H1 (cell line): ENCODE measurements at regions not wholly inside any gene's neighbourhood (a gene's known extent, or its start where the extent isn't known, plus 50 kb on each side); places are given as distances from the start of the nearest gene placed in this dataset.

ENCODE experiments used
- CTCF ChIA-PET: fragments of 300-600 bp; sonication (Branson Sonifier 250); formaldehyde crosslinking; loops from one replicate; lab custom pipeline; 2021; ENCODE audit not compliant: partially characterized antibody; lab: Charles Lee
- POLR2A ChIA-PET: fragments of 300-600 bp; sonication (Branson Sonifier 250); formaldehyde crosslinking; loops from one replicate; lab custom pipeline; 2021; ENCODE audit warnings: inconsistent platforms; ENCODE audit not compliant: partially characterized antibody; lab: Charles Lee
- DNase-seq, 2 experiments: peaks; one replicate each; pipeline versions ENCODE4 v3.0.0 to v3.0.0-alpha.2; 2010 to 2022; ENCODE audit warnings: low spot score in 2 of 2, low read depth in 1 of 2, mixed read lengths in 1 of 2
- FAIRE-seq: peaks from 2 replicates; lab custom pipeline; 2011; peaks lifted over from hg19 to GRCh38; lab: Jason Lieb, UNC
- H2AFZ ChIP-seq: 2 replicates; pipeline ENCODE4 v1.8.1; 2012; ENCODE audit warnings: low read length, inconsistent platforms
- H2AK5ac ChIP-seq: 2 replicates; pipeline ENCODE4 v1.6.1; 2013; ENCODE audit warnings: low read depth, low read length
- H2BK120ac ChIP-seq: replicated peaks from 2 replicates; pipeline ENCODE3; 2013; ENCODE audit warnings: low read depth, low read length, inconsistent platforms
- H2BK12ac ChIP-seq: 2 replicates; pipeline ENCODE4 v1.6.1; 2013; ENCODE audit warnings: low read depth, low read length
- H2BK15ac ChIP-seq: 2 replicates; pipeline ENCODE4 v1.6.1; 2013; ENCODE audit warnings: low read length
- H2BK20ac ChIP-seq: 2 replicates; pipeline ENCODE4 v1.6.1; 2013; ENCODE audit warnings: low read length
- H2BK5ac ChIP-seq: 2 replicates; pipeline ENCODE4 v1.6.1; 2013; ENCODE audit warnings: low read depth, low read length
- H3K14ac ChIP-seq: 2 replicates; pipeline ENCODE4 v1.6.1; 2013; ENCODE audit warnings: inconsistent platforms; ENCODE audit not compliant: insufficient read length
- H3K18ac ChIP-seq: 2 replicates; pipeline ENCODE4 v1.6.1; 2013; ENCODE audit warnings: low read length; ENCODE audit errors: extremely low read depth
- H3K23ac ChIP-seq: 2 replicates; pipeline ENCODE4 v1.6.1; 2013; ENCODE audit warnings: inconsistent platforms; ENCODE audit not compliant: insufficient read length
- H3K23me2 ChIP-seq: 2 replicates; pipeline ENCODE4 v1.6.1; 2013; ENCODE audit warnings: low read depth, low read length
- H3K27ac ChIP-seq: 2 replicates; pipeline ENCODE4 v1.6.1; 2011; ENCODE audit warnings: low read depth, low read length, inconsistent platforms
- H3K27me3 ChIP-seq, 4 experiments: replicated peaks in 1 of 4; 1 replicate in 1 of 4; 2 replicates in 3 of 4; pipeline versions ENCODE4 v1.6.1 to v1.8.1; 2011 to 2013; ENCODE audit warnings: low read length in 3 of 4, mild to moderate bottlenecking in 3 of 4, inconsistent platforms in 2 of 4, mixed read lengths in 2 of 4, moderate library complexity in 1 of 4; ENCODE audit not compliant: control insufficient read depth in 3 of 4, insufficient read depth in 3 of 4; ENCODE audit errors: extremely low read depth in 1 of 4
- H3K36me3 ChIP-seq, 4 experiments: 2 replicates each; pipeline versions ENCODE4 v1.6.1 to v1.8.1; 2011 to 2013; ENCODE audit warnings: mild to moderate bottlenecking in 4 of 4, low read length in 3 of 4, moderate library complexity in 2 of 4, control low read depth in 1 of 4, inconsistent platforms in 1 of 4; ENCODE audit not compliant: insufficient read depth in 4 of 4, control insufficient read depth in 2 of 4
- H3K4ac ChIP-seq: replicated peaks from 2 replicates; pipeline ENCODE3; 2013; ENCODE audit warnings: low read length, low read depth, mixed read lengths, inconsistent platforms; ENCODE audit not compliant: insufficient read length
- H3K4me1 ChIP-seq, 4 experiments: replicated peaks in 1 of 4; 1 replicate in 1 of 4; 2 replicates in 3 of 4; pipeline versions ENCODE4 v1.6.1 to v1.8.1; 2011 to 2013; ENCODE audit warnings: low read length in 3 of 4, inconsistent platforms in 2 of 4, mixed read lengths in 1 of 4; ENCODE audit not compliant: insufficient read depth in 4 of 4, control insufficient read depth in 3 of 4
- H3K4me2 ChIP-seq, 2 experiments: 2 replicates each; pipeline versions ENCODE4 v1.6.1 to v1.8.1; 2011 to 2013; ENCODE audit warnings: low read depth in 2 of 2, low read length in 2 of 2, control low read depth in 1 of 2, inconsistent platforms in 1 of 2, mild to moderate bottlenecking in 1 of 2; ENCODE audit not compliant: insufficient read depth in 1 of 2
- H3K4me3 ChIP-seq, 4 experiments: fragments of 200-600, 300-600 bp in 1 of 4; sonication (generic), shearing (Covaris generic), sonication (Bioruptor Twin) in 1 of 4; 2 replicates each; pipeline versions ENCODE4 v1.5.1 to v1.8.1; 2011 to 2016; ENCODE audit warnings: low read length in 4 of 4, low read depth in 3 of 4, control low read depth in 2 of 4, inconsistent platforms in 2 of 4, mild to moderate bottlenecking in 2 of 4, mixed read lengths in 1 of 4, moderate library complexity in 1 of 4; ENCODE audit not compliant: insufficient read depth in 2 of 4; ENCODE audit errors: extremely low read depth in 1 of 4
- H3K56ac ChIP-seq: replicated peaks from 2 replicates; pipeline ENCODE3; 2013; ENCODE audit warnings: low read depth, mild to moderate bottlenecking, mixed read lengths, low read length, inconsistent platforms; ENCODE audit not compliant: insufficient read length
- H3K79me1 ChIP-seq: 2 replicates; pipeline ENCODE4 v1.6.1; 2013; ENCODE audit warnings: low read depth, low read length, control low read depth
- H3K79me2 ChIP-seq, 2 experiments: 2 replicates each; pipeline versions ENCODE4 v1.6.1 to v1.8.1; 2012 to 2013; ENCODE audit warnings: low read length in 2 of 2, mild to moderate bottlenecking in 2 of 2, inconsistent platforms in 1 of 2; ENCODE audit not compliant: insufficient read depth in 2 of 2, control insufficient read depth in 1 of 2
- H3K9ac ChIP-seq, 4 experiments: replicated peaks in 1 of 4; 1 replicate in 1 of 4; 2 replicates in 3 of 4; pipeline versions ENCODE4 v1.6.1 to v1.8.1; 2011 to 2013; ENCODE audit warnings: low read depth in 3 of 4, low read length in 3 of 4, control low read depth in 2 of 4, mild to moderate bottlenecking in 2 of 4, moderate library complexity in 2 of 4, inconsistent platforms in 1 of 4; ENCODE audit errors: extremely low read depth in 1 of 4
- H3K9me3 ChIP-seq, 2 experiments: 2 replicates each; pipeline versions ENCODE4 v1.6.1 to v1.8.1; 2012 to 2013; ENCODE audit warnings: mild to moderate bottlenecking in 2 of 2, moderate library complexity in 2 of 2, control low read depth in 1 of 2, inconsistent platforms in 1 of 2, low read depth in 1 of 2, low read length in 1 of 2, mixed read lengths in 1 of 2; ENCODE audit not compliant: insufficient read depth in 2 of 2
- H4K20me1 ChIP-seq, 2 experiments: replicated peaks in 1 of 2; 2 replicates each; pipeline versions ENCODE3 to v1.8.1; 2011 to 2013; ENCODE audit warnings: inconsistent platforms in 2 of 2, low read length in 2 of 2, mild to moderate bottlenecking in 1 of 2; ENCODE audit not compliant: insufficient read depth in 2 of 2, control insufficient read depth in 1 of 2
- H4K5ac ChIP-seq: 2 replicates; pipeline ENCODE4 v1.6.1; 2013; ENCODE audit warnings: low read length, low read depth, mixed read lengths, inconsistent platforms; ENCODE audit not compliant: insufficient read length
- H4K8ac ChIP-seq: 2 replicates; pipeline ENCODE4 v1.8.0; 2013; ENCODE audit warnings: mild to moderate bottlenecking, moderate library complexity, low read length, inconsistent platforms; ENCODE audit not compliant: insufficient read depth; ENCODE audit errors: extremely low read depth
- H4K91ac ChIP-seq: replicated peaks from 2 replicates; pipeline ENCODE3; 2013; ENCODE audit warnings: low read length, mixed read lengths, inconsistent platforms; ENCODE audit not compliant: insufficient read length
- CBX5 ChIP-seq: fragments of 300-800, 300-1000 bp; sonication (generic); IDR thresholded peaks from 2 replicates; pipeline ENCODE4 v1.7.1; 2016; ENCODE audit warnings: antibody characterized with exemption, low read length, low read depth
- CBX8 ChIP-seq: fragments of 300-800, 300-1000 bp; sonication (generic); IDR thresholded peaks from 2 replicates; pipeline ENCODE4 v1.7.1; 2016; ENCODE audit warnings: low read depth, low read length, borderline replicate concordance
- CTCF ChIP-seq, 3 experiments: IDR thresholded peaks; 1 replicate in 2 of 3; 2 replicates in 1 of 3; pipeline versions ENCODE4 v1.5.1 to v1.6.1; 2011; ENCODE audit warnings: low read length in 3 of 3, mild to moderate bottlenecking in 3 of 3, inconsistent platforms in 2 of 3, low read depth in 1 of 3, moderate library complexity in 1 of 3; ENCODE audit not compliant: insufficient read depth in 1 of 3; ENCODE audit errors: control extremely low read depth in 1 of 3
- E2F6 ChIP-seq: IDR thresholded peaks from 2 replicates; pipeline ENCODE4 v1.6.1; 2012; ENCODE audit warnings: inconsistent platforms
- EZH2 ChIP-seq: fragments of 200-600 bp; sonication (generic); IDR thresholded peaks from 2 replicates; pipeline ENCODE4 v1.7.1; 2012; ENCODE audit warnings: low read depth, mild to moderate bottlenecking, moderate library complexity, low read length, inconsistent platforms; ENCODE audit not compliant: severe bottlenecking
- HDAC6 ChIP-seq: IDR thresholded peaks from one replicate; pipeline ENCODE4 v1.7.1; 2012; ENCODE audit warnings: low read depth, mild to moderate bottlenecking, inconsistent platforms, low read length, moderate library complexity
- MAX ChIP-seq: IDR thresholded peaks from 2 replicates; pipeline ENCODE4 v1.6.1; 2012; ENCODE audit warnings: inconsistent platforms
- WGBS, 2 experiments: shearing (Covaris generic) in 1 of 2; methylation state at CpG; one replicate each; pipeline versions ENCODE4 v1.1.6 to v1.1.7; 2013 to 2015; ENCODE audit warnings: low lambda C conversion rate in 2 of 2, mixed read lengths in 2 of 2, inconsistent platforms in 1 of 2, low coverage in 1 of 2, missing lambda C conversion rate in 1 of 2; ENCODE audit not compliant: insufficient replicate concordance in 2 of 2, insufficient coverage in 1 of 2, insufficient read length in 1 of 2; ENCODE audit errors: extremely low coverage in 1 of 2, missing lambda C conversion rate in 1 of 2; 5-methylcytosine and 5-hydroxymethylcytosine counted together

- H3K23ac ChIP-seq = no peak overlapping the region
- no peaks in the 10 kb centered on the region for H4K20me1 ChIP-seq
- H3K27me3 ChIP-seq = no peaks in the 10 kb centered on the region
- no peak overlapping the region for H3K9ac ChIP-seq
- no peak overlapping the region for H3K4me3 ChIP-seq
- ChIA-PET CTCF (interaction anchor here (0.6 kb wide), 1 partner anchor 911 kb away, joined by 3 read pairs; no protein-coding TSS in a partner anchor), POLR2A (no interaction called here)
- no peaks in the 10 kb centered on the region for H3K79me2 ChIP-seq
- no peak overlapping the region for H2BK12ac ChIP-seq
- H4K8ac ChIP-seq = no peak overlapping the region
- no peaks in the 10 kb centered on the region for H3K36me3 ChIP-seq
- no peak overlapping the region for H2BK5ac ChIP-seq
- no peak overlapping the region for H2BK120ac ChIP-seq
- TF ChIP-seq CTCF (IDR thresholded peaks at IDR 0.05; ENCODE audit: control extremely low read depth in 1 of 3, insufficient read depth in 1 of 3, low read depth in 1 of 3, low read length in 3 of 3) = no peak
- TF ChIP-seq E2F6 = no peak
- TF ChIP-seq HDAC6 = no peak
- TF ChIP-seq MAX = no peak
- no peak for TF ChIP-seq EZH2
- TF ChIP-seq CBX8 = no peak
- TF ChIP-seq CBX5 = no peak
- no peaks in the 10 kb centered on the region for H3K23me2 ChIP-seq
- H3K4me1 ChIP-seq = no peaks in the 10 kb centered on the region
- H3K14ac ChIP-seq = no peak overlapping the region
- no peak overlapping the region for H3K4me2 ChIP-seq
- DNase-seq (no peak), FAIRE-seq (no peak)
- no peak overlapping the region for H3K27ac ChIP-seq
- no peak overlapping the region for H2BK15ac ChIP-seq
- no peak overlapping the region for H3K56ac ChIP-seq
- H3K9me3 ChIP-seq = no peaks in the 10 kb centered on the region
- H3K79me1 ChIP-seq = no peaks in the 10 kb centered on the region
- no peak overlapping the region for H2AK5ac ChIP-seq
- no peak overlapping the region for H2BK20ac ChIP-seq
- H2AFZ ChIP-seq = no peak overlapping the region
- no peak overlapping the region for H3K4ac ChIP-seq
- no peak overlapping the region for H4K91ac ChIP-seq
- no peak overlapping the region for H3K18ac ChIP-seq
- H4K5ac ChIP-seq = no peak overlapping the region
- WGBS, 2 experiments = 91% methylated on average over 3 of the region's 3 CpGs; no CpG with 5 or more reads in 1 of the 2 experiments
Observed at GRCh38 chr15:91357011-91357410, 257.0 kb downstream of the SV2B start.
